Suprapubic skin (tissue), 4 donors: ENCODE measurements at regions not wholly inside any gene's neighbourhood (a gene's known extent, or its start where the extent isn't known, plus 50 kb on each side); places are given as distances from the start of the nearest gene placed in this dataset.

Source experiments
- DNase-seq, 2 donors: peaks; one replicate each; pipeline ENCODE4 v3.0.0-alpha.2; 2019; ENCODE audit warnings: low spot score in 2 of 2
- H3K27ac ChIP-seq: fragments of 200-600 bp; sonication (generic); one replicate; pipeline ENCODE4 v1.5.1; 2019
- H3K27me3 ChIP-seq: fragments of 200-600 bp; sonication (generic); one replicate; pipeline ENCODE4 v1.5.1; 2019
- H3K36me3 ChIP-seq: fragments of 200-600 bp; sonication (generic); one replicate; pipeline ENCODE4 v1.5.1; 2019
- H3K4me1 ChIP-seq: fragments of 200-600 bp; sonication (generic); one replicate; pipeline ENCODE4 v1.5.1; 2019
- H3K4me3 ChIP-seq: fragments of 200-600 bp; sonication (generic); one replicate; pipeline ENCODE4 v1.5.1; 2019; ENCODE audit warnings: mild to moderate bottlenecking
- H3K9me3 ChIP-seq: fragments of 200-600 bp; sonication (generic); one replicate; pipeline ENCODE4 v1.5.1; 2019
- CTCF ChIP-seq, 2 donors: fragments of 200-600 bp in 1 of 2; fragments of 450-650 bp in 1 of 2; sonication (generic) in 1 of 2; IDR thresholded peaks; one replicate each; pipeline ENCODE4 v1.5.1; 2016 to 2019; ENCODE audit warnings: antibody characterized with exemption in 2 of 2, mild to moderate bottlenecking in 1 of 2, moderate library complexity in 1 of 2
- EP300 ChIP-seq: sonication (generic); formaldehyde crosslinking; IDR thresholded peaks from one replicate; pipeline ENCODE4 v1.6.1; 2017; ENCODE audit warnings: antibody characterized with exemption
- POLR2A ChIP-seq, 2 donors: fragments of 450-650 bp; IDR thresholded peaks; one replicate each; pipeline ENCODE4 v1.6.1; 2017; ENCODE audit warnings: antibody characterized with exemption in 2 of 2, mild to moderate bottlenecking in 2 of 2, moderate library complexity in 2 of 2
- POLR2AphosphoS5 ChIP-seq, 3 donors: sonication (generic); formaldehyde crosslinking; IDR thresholded peaks; one replicate each; pipeline ENCODE4 v1.6.1; 2017; ENCODE audit warnings: antibody characterized with exemption in 3 of 3
- WGBS: methylation state at CpG from one replicate; pipeline ENCODE4 v1.1.5; 2018; 5-methylcytosine and 5-hydroxymethylcytosine counted together

DNA sequence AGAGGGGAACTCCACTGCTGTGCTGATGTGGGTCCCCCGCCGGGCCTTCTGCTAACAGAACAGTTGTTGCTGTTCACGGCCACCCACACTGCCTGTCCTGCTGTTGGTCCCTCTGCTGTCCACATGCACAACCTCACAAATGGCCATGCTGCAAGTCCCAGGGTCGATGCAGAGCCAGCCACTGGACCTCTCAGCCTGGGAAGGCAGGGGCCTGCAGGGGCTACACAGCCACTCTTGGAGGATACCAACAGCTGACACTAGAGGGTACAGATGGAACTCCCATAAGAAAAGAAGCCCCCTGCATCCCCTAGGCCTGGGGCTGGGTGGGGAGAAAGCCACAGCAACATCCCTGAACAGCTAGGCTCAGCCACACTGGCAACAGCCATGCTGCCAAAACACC is 104.4 kb upstream of the IQSEC1 start:
- no peak for DNase-seq
- Histone ChIP-seq H3K27ac (no peak overlapping the region), H3K27me3 (no peaks in the 10 kb centered on the region), H3K4me1 (no peaks in the 10 kb centered on the region), H3K4me3 (no peak overlapping the region), H3K36me3 (no peaks in the 10 kb centered on the region), H3K9me3 (peaks cover 24% of the 10 kb centered on the region)
- TF ChIP-seq CTCF (IDR thresholded peaks at IDR 0.05): no peak
- no peak for TF ChIP-seq POLR2A (IDR thresholded peaks at IDR 0.05)
- TF ChIP-seq EP300: no peak
- TF ChIP-seq POLR2AphosphoS5 (IDR thresholded peaks at IDR 0.05): no peak
- WGBS: 83% methylated on average over 1 of the region's 4 CpGs

GRCh38 chr3:13177236-13177635 is 104.0 kb upstream of the IQSEC1 start:
- H3K4me3 ChIP-seq: no peak overlapping the region
- WGBS: 80% methylated on average over 1 of the region's 2 CpGs
- DNase-seq: no peak

DNA sequence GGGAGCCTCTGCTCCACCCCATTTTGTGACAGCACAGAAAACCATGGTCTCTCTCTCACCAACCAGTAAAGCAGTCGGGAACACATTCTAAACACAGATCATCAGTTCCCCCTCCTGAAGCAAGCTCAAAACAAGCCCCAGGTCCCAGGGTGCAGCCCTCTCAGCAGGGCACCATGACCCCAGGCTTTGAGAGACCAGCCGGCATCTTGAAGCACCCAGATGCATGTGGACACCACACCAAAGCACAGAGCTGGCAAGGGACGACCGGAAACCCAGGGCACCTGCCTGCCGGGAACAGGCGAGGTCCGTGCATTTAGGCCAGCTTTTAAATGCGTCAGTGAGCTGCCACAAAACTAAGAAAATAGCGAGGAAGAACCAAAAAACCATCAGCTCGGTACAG is 103.2 kb upstream of the IQSEC1 start:
- no peaks in the 10 kb centered on the region for H3K36me3 ChIP-seq
- WGBS: 92% methylated on average over 10 of the region's 10 CpGs
- no peak for DNase-seq
- no peaks in the 10 kb centered on the region for H3K4me1 ChIP-seq
- H3K9me3 ChIP-seq: peaks cover 24% of the 10 kb centered on the region
- no peak for TF ChIP-seq CTCF (IDR thresholded peaks at IDR 0.05)
- no peak for TF ChIP-seq POLR2A (IDR thresholded peaks at IDR 0.05)
- TF ChIP-seq EP300: no peak
- TF ChIP-seq POLR2AphosphoS5 (IDR thresholded peaks at IDR 0.05): no peak
- no peaks in the 10 kb centered on the region for H3K27me3 ChIP-seq
- H3K4me3 ChIP-seq: no peak overlapping the region
- no peak overlapping the region for H3K27ac ChIP-seq

More at GRCh38 chr3:13177236-13177635, 104.0 kb upstream of the IQSEC1 start:
- Histone ChIP-seq H3K9me3 (peaks cover 24% of the 10 kb centered on the region), H3K36me3 (no peaks in the 10 kb centered on the region), H3K4me1 (no peaks in the 10 kb centered on the region), H3K27ac (no peak overlapping the region), H3K27me3 (no peaks in the 10 kb centered on the region)
- TF ChIP-seq EP300 (no peak), CTCF (IDR thresholded peaks at IDR 0.05) (no peak), POLR2AphosphoS5 (IDR thresholded peaks at IDR 0.05) (no peak), POLR2A (IDR thresholded peaks at IDR 0.05) (no peak)

- Histone ChIP-seq H3K4me1 (no peaks in the 10 kb centered on the region), H3K9me3 (peaks cover 21% of the 10 kb centered on the region), H3K27ac (no peak overlapping the region), H3K27me3 (no peaks in the 10 kb centered on the region), H3K36me3 (no peaks in the 10 kb centered on the region), H3K4me3 (no peak overlapping the region)
- DNase-seq: no peak
- WGBS: 68% methylated on average over 6 of the region's 6 CpGs
- TF ChIP-seq POLR2AphosphoS5 (IDR thresholded peaks at IDR 0.05) (no peak), CTCF (IDR thresholded peaks at IDR 0.05) (no peak), EP300 (no peak), POLR2A (IDR thresholded peaks at IDR 0.05) (no peak)
Observed at GRCh38 chr3:13174803-13175135, 101.5 kb upstream of the IQSEC1 start.

DNA sequence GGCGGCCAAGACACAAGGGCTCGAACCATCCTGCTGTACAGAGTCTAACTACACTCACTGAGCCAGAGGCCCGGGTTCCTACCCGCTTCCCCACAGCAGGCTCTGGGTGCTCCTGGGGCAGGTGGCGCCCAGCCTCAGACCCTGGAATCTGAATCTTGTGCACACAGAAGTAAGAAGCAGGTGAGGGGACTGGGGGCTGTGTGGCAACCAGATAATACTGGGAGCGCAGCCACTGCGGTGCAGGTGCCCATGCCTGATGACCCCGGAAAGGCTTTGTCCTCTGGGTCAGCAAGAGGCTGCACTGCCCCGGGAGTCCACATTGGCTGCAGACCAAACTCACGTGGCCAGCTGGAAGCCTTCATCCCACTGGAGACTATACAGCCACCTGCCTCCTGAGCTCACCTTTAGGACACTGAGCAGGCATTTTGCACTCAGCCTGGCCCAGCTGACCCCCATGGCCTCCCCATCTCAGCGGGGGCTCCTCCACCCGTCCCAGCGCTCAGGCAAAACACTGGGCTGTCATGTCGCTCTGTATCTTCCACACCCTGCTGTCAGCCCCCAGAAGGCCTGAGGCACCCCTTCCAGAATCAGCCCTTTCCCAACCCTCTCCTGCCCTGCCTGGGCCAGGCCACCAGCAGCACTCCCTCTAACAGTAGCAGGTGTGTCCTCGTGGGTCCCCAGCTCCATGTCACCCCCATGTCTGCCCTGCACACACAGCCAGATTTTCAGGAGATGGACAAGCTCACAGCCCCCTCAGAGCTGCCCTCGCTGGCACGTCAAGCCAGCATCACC is 101.0 kb upstream of the IQSEC1 start:
- no peak for TF ChIP-seq CTCF (IDR thresholded peaks at IDR 0.05)
- no peak for TF ChIP-seq POLR2AphosphoS5 (IDR thresholded peaks at IDR 0.05)
- no peak for TF ChIP-seq EP300
- no peak for TF ChIP-seq POLR2A (IDR thresholded peaks at IDR 0.05)
- H3K36me3 ChIP-seq: no peaks in the 10 kb centered on the region
- 90% methylated on average over 9 of the region's 17 CpGs for WGBS
- no peak overlapping the region for H3K4me3 ChIP-seq
- H3K27me3 ChIP-seq: no peaks in the 10 kb centered on the region
- no peak for DNase-seq
- no peaks in the 10 kb centered on the region for H3K4me1 ChIP-seq
- peaks cover 16% of the 10 kb centered on the region for H3K9me3 ChIP-seq
- H3K27ac ChIP-seq: no peak overlapping the region
